HL-60/S4 treated with phorbol 12-myristate 13-acetate at 8.2 ng/mL for 4 days and 3 days (cell line): ENCODE measurements at regions not wholly inside any gene's neighbourhood (a gene's known extent, or its start where the extent isn't known, plus 50 kb on each side); places are given as distances from the start of the nearest gene placed in this dataset.

Source experiments
- in situ Hi-C: fragments of 300-500 bp; cut with MboI; formaldehyde crosslinking; loops from 2 replicates; pipeline ENCODE4 v1.15.0; 2022; ENCODE audit warnings: low sequenced_read_pairs

DNA sequence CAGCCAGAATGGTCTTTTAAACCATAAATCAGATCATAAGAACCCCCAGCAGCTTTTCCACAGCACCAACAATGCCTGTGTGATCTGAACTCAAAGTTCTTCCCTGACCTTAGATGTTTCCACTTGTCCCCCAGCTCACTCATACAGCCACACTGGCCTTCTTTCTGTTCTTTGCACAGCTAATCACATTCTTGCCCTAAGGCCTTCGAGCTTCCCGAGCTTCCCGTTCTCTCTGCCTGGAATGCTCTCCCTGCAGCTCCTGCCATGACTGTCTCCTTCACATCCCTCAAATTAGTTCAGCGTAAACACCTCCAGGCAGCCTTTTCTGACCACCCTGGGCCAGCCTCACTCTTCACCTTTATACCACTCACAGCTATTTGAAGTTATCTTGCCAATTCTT, 166.8 kb upstream of the NFE2L3 start:
- in situ Hi-C loops = no loop called here

DNA sequence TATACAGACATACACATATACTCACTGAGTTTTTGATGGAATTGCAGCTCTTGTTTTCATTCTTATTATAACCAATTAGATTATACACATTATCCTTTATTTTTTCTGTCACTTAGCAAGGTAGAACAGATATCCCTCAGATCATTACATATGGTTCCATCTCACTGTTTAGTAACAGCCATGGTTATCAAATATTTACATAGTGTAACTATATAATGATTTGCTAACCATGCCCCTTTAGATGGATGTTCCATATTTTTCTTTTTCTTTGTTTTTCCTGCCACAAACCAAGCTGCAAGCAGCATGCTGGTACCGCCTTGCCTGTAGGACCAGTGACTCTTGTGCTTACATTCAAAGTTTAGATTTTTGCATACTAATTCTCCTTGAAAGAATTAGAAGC, 163.4 kb upstream of the NFE2L3 start:
- in situ Hi-C loops = no loop called here

- in situ Hi-C loops = no loop called here
Observed at GRCh38 chr7:25989140-25989705, 162.8 kb upstream of the NFE2L3 start.

GRCh38 chr7:25994433-25994994, 157.5 kb upstream of the NFE2L3 start:
- in situ Hi-C loops = no loop called here

GRCh38 chr7:25995216-25995615, 156.8 kb upstream of the NFE2L3 start:
- in situ Hi-C loops = no loop called here

DNA sequence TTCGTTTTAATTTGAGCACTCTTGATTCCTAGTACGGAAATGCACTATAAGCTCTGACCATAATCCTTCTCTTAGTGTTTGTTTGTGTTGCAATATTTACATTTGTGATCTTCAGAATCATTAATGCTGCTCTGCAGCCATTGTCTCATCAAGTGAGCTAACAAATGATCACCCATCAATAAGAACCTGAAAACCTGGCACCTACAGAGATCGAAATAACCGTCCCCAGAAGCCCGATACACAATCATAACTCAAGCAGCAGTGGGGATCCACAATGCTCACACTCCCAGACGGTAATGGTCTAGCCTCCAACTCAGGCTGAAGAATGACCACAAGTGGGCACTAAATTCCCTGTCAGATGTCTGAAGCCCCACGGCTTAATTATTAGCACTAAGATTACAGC, 156.0 kb upstream of the NFE2L3 start:
- in situ Hi-C loops = no loop called here

GRCh38 chr7:25998499-25998898, 153.5 kb upstream of the NFE2L3 start:
- in situ Hi-C loops = no loop called here

DNA sequence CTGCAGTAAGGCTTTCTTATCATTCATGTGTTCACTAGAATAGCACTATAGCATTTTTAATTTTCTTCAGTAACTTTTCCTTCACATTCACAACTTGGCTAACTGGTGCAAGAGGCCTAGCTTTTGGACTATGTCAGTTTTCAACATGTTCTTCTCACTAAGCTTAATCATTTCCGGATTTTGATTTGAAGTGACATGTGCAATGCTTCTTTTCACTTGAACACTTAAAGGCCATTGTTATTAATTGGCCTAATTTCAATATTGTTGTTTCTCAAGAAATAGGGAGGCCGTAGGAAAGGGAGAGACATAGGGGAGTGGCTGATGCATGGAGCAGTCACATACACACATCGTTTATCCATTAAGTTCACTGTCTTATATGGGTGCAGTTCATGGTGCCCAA, 151.2 kb upstream of the NFE2L3 start:
- in situ Hi-C loops = no loop called here

- in situ Hi-C loops = no loop called here
Observed at GRCh38 chr7:26001662-26002244, 150.2 kb upstream of the NFE2L3 start.

DNA sequence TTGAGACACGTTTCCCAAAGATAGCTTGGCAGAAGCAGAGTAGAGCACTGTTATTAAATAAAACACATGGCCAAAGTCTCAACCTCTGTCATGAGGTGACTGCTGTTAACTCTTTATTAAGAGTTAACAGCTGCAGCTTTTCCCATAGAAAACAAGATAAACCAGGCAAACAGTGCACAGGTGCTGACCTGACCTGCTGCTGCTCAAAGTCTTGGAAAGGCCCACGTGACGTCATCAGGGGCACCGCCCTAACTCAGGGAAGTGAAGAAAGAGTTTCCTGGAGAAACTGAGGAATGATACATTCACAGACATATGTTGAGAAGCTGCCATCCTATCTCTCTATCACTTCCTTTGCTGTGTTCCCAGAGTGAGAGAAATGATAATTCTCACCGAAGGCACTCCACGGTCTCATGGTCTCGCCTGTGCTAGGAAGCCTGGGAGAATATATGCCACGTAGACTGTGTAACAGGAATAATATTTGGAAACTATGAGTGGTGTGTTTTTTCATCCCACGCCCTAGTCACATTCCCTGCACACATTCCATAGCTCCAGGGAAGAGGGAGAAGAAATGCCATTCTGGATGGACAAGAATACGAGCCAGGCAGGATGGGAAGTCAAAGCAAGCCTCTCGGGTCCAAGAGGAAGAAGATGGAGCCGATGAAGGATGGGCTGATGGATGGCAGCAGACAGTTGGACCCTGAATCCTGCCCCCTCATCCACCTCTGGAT, 146.2 kb upstream of the NFE2L3 start:
- in situ Hi-C loops = no loop called here

GRCh38 chr7:26006426-26006825, 145.6 kb upstream of the NFE2L3 start:
- in situ Hi-C loops = no loop called here

DNA sequence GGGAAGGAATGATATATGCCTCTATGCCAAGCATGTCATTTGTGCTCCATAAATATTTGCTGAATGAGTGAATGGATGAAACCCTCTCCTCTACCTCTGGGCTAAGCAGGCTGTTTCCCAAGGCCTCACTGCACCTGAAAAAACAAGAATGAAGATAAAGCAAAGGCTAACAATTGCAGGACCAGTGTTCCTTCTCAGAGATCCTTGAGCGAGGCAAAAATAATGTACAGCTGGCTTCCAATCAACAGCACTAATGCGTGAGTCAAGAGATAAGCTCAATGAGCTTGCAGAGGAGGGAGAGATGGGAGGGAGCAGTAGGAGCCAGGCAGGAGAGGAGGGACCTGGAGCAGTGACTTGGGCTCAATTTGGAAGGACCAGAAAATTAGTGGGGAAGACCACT, 144.5 kb upstream of the NFE2L3 start:
- in situ Hi-C loops = no loop called here

GRCh38 chr7:26008428-26008827, 143.6 kb upstream of the NFE2L3 start:
- in situ Hi-C loops = no loop called here

DNA sequence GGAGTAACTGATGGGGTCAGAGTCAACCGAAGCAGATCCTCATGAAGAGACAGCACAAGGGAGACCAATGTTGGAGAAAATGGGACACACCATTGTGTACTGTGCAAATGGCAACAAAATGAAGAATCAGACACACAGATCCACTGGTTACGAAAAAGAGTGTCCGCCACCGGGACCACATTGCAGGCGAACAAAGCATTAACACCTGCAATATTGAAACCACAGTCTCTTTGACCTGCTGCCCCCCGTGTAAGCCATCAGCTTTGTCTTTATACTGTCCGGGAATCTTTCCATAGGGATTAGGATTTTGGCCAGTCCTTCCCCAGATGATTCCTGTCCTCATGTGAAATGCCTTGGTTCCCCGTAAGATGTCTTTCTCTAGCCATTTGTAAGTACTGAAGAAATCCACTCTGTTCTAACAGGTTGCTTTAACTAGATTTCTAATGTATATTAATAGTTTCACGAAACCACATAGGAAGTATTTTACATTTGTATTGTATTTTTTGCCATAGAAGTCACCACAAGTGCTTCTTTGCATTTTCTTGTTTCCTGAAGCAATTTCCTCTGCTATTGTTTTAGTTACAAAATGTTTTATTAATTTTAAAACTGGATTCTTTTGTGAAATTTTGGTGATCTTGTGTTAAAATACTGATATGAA, 140.8 kb upstream of the NFE2L3 start:
- in situ Hi-C loops = no loop called here

- in situ Hi-C loops = no loop called here
Observed at GRCh38 chr7:26013551-26014083, 138.4 kb upstream of the NFE2L3 start.

- in situ Hi-C loops = no loop called here
Observed at GRCh38 chr7:26022982-26023381, 129.0 kb upstream of the NFE2L3 start.

GRCh38 chr7:26029911-26030310, 122.1 kb upstream of the NFE2L3 start:
- in situ Hi-C loops = no loop called here

GRCh38 chr7:26034391-26034790, 117.6 kb upstream of the NFE2L3 start:
- in situ Hi-C loops = no loop called here

- in situ Hi-C loops = no loop called here
Observed at GRCh38 chr7:26035552-26035951, 116.4 kb upstream of the NFE2L3 start.

GRCh38 chr7:26036092-26036491, 115.9 kb upstream of the NFE2L3 start:
- in situ Hi-C loops = no loop called here

GRCh38 chr7:26038201-26038990, 113.6 kb upstream of the NFE2L3 start:
- in situ Hi-C loops = no loop called here
